Activated CD8-positive, alpha-beta T cell treated with anti-CD3 and anti-CD28 coated beads, Interleukin-2, amount 10 ng/mL, durations not matched to agents 7 days and 5 days (primary cell): ENCODE measurements at regions not wholly inside any gene's neighbourhood (a gene's known extent, or its start where the extent isn't known, plus 50 kb on each side); places are given as distances from the start of the nearest gene placed in this dataset.

Experiments used
- ATAC-seq: fragments of 150-1000 bp; cut with Tn5 transposase; one replicate; pipeline ENCODE4 v1.10.0; 2021; ENCODE audit warnings: moderate library complexity
- CTCF ChIA-PET: fragments of 350-600 bp; sonication (Branson Sonifier 250); formaldehyde crosslinking; loops from one replicate; lab custom pipeline; 2021; ENCODE audit warnings: antibody characterized with exemption; lab: Charles Lee
- POLR2A ChIA-PET: fragments of 350-600 bp; sonication (Branson Sonifier 250); formaldehyde crosslinking; loops from one replicate; lab custom pipeline; 2021; ENCODE audit warnings: antibody characterized with exemption; lab: Charles Lee
- DNase-seq: peaks from one replicate; pipeline ENCODE4 v3.0.0-alpha.2; 2020
- H3K27ac Mint-ChIP-seq: one replicate; pipeline ENCODE4 v1.8.0; 2021; ENCODE audit warnings: mild to moderate bottlenecking, mixed read lengths
- H3K27me3 Mint-ChIP-seq: one replicate; pipeline ENCODE4 v1.8.0; 2021; ENCODE audit warnings: low read depth, mixed read lengths
- H3K36me3 Mint-ChIP-seq: one replicate; pipeline ENCODE4 v1.8.0; 2021; ENCODE audit warnings: low read depth, mixed read lengths
- H3K4me1 Mint-ChIP-seq: one replicate; pipeline ENCODE4 v1.8.0; 2021; ENCODE audit warnings: low read depth, mixed read lengths
- H3K4me3 Mint-ChIP-seq: one replicate; pipeline ENCODE4 v1.8.0; 2021; ENCODE audit warnings: mild to moderate bottlenecking, mixed read lengths
- H3K9me3 Mint-ChIP-seq: one replicate; pipeline ENCODE4 v1.8.0; 2022; ENCODE audit warnings: mixed read lengths; ENCODE audit not compliant: insufficient read depth

DNA sequence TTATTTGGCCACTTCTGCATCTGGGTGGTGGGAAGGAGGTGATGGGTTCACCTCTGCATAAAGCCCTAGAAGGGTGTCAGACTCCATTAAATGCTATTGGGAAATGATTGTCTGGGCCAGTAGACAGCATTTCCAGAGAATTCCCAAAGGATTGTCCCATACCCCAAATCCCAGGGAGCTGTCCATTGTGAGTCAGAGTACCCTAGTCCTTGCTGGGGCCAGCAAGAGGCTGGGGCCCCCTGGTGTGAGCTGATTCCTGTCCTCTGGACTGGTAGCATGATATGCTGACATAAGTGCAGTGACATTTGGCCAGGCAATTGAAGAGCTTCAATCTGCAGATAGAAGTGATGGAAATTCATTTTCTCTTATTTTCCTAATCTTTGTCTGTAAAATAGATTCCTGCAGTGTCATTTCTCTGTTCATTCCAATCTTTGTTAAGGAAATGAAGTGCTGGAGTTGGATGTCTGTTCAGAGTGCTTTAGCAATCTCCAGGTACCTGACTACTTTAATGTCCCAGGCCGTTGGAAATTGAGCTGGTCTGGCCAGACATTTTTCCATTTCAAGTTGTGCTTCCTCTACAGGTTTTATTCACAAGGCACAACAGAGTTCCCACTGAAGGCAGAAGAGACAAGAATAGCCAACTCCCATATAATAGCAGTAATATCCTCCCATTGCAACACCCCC is 91.2 kb downstream of the RPLP1 start:
- Mint-ChIP-seq H3K27ac (no peak overlapping the region), H3K36me3 (no peaks in the 10 kb centered on the region), H3K9me3 (no peaks in the 10 kb centered on the region), H3K4me1 (no peaks in the 10 kb centered on the region), H3K4me3 (no peak overlapping the region), H3K27me3 (peaks cover 13% of the 10 kb centered on the region)
- ChIA-PET CTCF (no interaction called here), POLR2A (no interaction called here)
- ATAC-seq (no peak), DNase-seq (no peak)

DNA sequence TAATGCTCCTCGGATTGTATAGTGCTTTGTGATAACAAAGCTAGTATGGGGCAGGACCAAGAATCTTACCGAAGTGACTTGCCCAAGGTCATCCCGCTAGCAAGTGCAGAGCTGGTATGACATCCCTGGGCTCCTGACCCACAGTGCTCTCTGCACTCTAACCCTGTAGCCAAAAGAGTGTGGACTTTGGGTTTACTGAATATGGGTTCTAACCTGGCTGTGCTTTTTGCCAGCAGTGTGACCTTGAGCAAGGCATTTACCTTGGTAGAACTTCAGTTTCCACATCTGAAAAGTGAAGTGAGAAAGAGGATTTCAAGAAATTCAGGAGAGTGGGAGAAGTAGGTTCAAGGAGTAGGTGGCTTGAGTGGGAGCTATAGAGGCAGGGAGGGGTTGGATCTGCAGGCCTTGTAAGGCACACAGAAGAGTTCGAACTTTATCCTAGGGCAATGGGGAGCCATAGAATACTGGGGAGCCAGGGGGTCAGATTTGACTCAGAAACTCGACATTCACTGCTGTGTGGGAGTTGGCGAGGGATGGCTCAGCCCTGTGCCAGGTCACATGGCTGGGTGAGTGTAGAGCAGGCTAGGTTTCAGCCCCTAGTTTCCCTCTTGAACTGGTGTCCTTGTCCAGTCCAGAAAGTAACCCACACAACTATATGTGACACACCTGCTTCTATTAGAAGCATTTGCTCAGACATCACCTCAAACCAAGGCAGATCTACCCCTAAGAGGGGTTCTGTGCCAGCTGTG is 91.9 kb downstream of the RPLP1 start:
- Mint-ChIP-seq H3K4me1 (no peaks in the 10 kb centered on the region), H3K27me3 (peaks cover 15% of the 10 kb centered on the region), H3K9me3 (no peaks in the 10 kb centered on the region), H3K4me3 (no peak overlapping the region), H3K27ac (no peak overlapping the region), H3K36me3 (no peaks in the 10 kb centered on the region)
- ChIA-PET CTCF (no interaction called here), POLR2A (no interaction called here)
- DNase-seq (no peak), ATAC-seq (no peak)

DNA sequence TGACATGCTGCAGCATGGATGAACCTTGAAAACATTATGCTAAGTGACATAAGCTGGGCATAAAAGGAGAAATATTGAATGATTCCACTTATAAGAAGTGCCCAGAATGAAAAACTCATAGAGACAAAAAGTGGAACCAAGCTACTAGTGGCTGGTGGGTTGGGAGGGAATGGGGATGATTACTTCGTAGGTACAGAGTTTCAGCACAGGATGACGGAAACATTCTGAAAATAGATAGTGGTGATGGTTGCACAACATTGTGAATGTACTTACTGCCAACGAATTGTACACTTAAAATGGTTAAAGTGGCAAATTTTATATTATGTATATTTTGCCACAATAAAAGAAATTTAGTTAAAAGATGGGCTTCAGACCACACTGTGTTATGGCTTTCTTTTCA is 93.6 kb downstream of the RPLP1 start:
- Mint-ChIP-seq H3K4me3 (no peak overlapping the region), H3K27ac (no peak overlapping the region)
- CTCF ChIA-PET = no interaction called here

DNA sequence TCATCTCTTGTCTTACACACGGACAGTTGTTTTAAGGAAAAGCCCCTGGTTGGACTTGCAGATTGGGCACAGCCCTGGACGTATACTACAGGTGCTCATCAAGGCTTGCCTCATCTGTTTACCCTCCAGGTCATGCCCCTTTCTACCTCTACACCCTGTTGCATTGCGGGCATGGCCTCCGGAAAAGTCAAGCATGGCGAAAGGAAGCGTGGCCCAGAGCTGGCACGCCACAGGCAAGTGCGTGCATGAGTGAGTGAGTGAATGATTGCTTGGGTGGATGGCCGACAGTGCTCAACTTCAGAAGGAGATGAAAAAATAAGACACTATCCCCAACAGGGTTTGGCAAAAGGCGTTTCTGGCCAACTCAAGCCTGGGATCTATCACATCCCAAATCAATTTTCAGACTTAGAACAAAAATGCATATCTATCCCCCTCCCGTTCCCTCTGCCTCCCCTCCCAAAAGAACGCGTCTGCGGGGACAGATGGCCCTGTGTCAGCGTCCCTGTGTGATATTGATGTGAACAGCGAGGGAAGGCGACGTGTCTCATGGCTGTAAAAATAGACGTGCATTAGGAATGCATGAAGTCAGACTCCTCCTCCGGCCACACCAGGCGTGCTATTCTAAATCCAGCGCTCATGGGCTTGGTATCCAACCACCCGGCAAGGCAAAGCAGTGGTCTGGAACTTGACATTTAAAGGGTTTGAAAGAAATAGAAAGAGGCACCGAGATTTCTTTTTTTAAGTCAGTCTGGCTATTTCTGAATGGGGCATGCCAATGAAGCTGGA is 96.0 kb downstream of the RPLP1 start:
- H3K4me3 Mint-ChIP-seq = no peak overlapping the region
- ChIA-PET POLR2A (no interaction called here), CTCF (no interaction called here)
- no peak for ATAC-seq
- no peak for DNase-seq
- H3K27ac Mint-ChIP-seq = no peak overlapping the region
- H3K4me1 Mint-ChIP-seq = no peaks in the 10 kb centered on the region
- peaks cover 22% of the 10 kb centered on the region for H3K27me3 Mint-ChIP-seq
- H3K9me3 Mint-ChIP-seq = peaks cover 3% of the 10 kb centered on the region
- H3K36me3 Mint-ChIP-seq = peaks cover 3% of the 10 kb centered on the region

More for the DNA sequence above, 93.6 kb downstream of the RPLP1 start:
- H3K36me3 Mint-ChIP-seq = peaks cover 3% of the 10 kb centered on the region
- peaks cover 22% of the 10 kb centered on the region for H3K27me3 Mint-ChIP-seq
- DNase-seq (no peak), ATAC-seq (no peak)
- no peaks in the 10 kb centered on the region for H3K9me3 Mint-ChIP-seq
- H3K4me1 Mint-ChIP-seq = no peaks in the 10 kb centered on the region
- POLR2A ChIA-PET = no interaction called here

DNA sequence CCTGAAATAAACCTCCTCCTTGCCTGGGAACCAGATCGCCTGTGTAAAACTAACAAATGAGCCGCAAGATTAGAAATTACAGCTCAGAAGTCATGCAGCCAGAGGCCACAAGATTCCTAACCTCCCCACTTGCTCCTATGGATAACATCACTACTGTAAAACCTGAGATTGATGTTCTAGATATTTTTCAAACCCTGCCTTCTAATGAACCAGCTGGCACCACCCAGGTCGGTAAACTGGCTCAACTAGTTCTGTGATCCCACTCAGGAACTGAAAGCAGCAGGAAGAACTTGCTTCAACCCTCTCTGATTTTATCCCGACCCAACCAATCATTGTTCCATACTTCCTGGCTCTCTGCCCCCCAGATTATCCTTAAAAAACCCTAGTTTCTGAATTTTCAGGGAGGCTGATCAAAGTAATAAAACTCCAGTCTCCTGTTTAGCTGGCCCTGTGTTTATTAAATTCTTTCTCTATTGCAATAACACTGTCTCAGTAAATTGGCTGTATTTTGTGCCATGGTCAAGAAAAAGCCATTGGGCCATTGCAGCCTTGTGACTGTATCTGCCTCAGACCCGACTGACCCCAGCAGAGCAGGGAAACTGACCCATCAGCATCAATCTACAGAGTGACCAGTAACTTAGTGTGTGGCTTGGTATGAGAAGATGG is 98.9 kb downstream of the RPLP1 start:
- H3K27ac Mint-ChIP-seq = no peak overlapping the region
- peaks cover 17% of the 10 kb centered on the region for H3K27me3 Mint-ChIP-seq
- no peak for DNase-seq
- H3K36me3 Mint-ChIP-seq = peaks cover 3% of the 10 kb centered on the region
- no peaks in the 10 kb centered on the region for H3K4me1 Mint-ChIP-seq
- H3K4me3 Mint-ChIP-seq = no peak overlapping the region
- ChIA-PET CTCF (no interaction called here), POLR2A (no interaction called here)
- no peak for ATAC-seq
- H3K9me3 Mint-ChIP-seq = peaks cover 3% of the 10 kb centered on the region

DNA sequence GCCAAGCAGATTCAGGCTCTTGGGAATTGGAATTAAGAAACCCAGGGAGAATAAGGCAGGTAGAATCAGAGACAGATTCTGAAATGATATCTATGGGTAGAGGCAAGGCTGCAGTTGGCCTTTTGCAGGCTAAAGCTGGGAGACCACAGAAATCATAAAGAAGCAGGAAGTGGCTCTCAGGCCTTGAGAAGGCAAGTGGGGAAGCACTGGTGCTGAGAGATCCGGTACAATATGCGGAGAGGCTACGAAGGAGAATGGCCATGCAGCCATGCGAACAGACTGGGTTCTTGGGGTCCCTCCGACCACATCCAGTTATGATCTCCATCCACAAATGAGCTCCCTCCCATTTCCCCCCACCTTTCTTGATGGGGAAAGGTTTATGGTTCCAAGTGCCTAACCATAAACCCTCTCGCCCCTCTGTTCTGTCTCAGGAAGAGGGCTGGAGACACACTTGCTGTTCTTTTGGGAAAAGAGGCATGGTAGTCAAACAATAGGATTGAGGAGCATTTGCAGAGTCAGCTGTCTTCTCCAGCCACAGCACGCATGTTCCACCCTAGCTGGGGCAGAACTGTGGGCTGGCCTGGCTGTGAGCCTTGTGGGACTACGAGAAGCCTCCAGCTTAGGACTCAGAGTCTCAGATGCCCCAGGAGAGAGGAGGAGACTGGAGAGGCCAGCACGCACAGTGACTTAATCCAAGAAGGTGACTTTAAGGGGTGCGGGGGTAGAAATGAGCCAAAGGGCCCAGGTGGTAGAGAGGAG is 99.6 kb downstream of the RPLP1 start:
- no peaks in the 10 kb centered on the region for H3K4me1 Mint-ChIP-seq
- H3K4me3 Mint-ChIP-seq = no peak overlapping the region
- CTCF ChIA-PET = no interaction called here
- H3K27me3 Mint-ChIP-seq = peaks cover 17% of the 10 kb centered on the region
- no peak for DNase-seq
- POLR2A ChIA-PET = no interaction called here
- no peak for ATAC-seq
- H3K9me3 Mint-ChIP-seq = peaks cover 3% of the 10 kb centered on the region
- no peak overlapping the region for H3K27ac Mint-ChIP-seq
- H3K36me3 Mint-ChIP-seq = peaks cover 3% of the 10 kb centered on the region

DNA sequence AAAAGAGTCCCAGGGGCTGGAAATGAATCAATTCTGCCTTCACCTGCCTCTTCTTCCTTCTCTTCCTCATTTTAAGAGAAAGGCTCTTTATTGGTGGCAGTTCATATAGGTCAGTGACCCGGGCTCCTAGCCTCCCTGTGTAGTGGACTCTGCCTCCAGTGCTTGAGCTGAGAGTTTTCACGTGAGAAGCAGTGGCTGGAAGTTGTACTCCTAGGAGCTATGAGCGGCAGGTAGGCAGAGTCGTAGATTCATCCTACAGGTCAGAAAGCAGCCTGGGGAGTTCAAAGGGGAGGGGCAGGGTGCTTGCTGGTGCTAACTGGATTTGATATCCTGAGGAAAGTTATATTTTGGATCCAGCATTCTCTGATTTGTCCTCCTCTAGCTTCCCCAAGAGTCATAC is 101.1 kb downstream of the RPLP1 start:
- H3K9me3 Mint-ChIP-seq = peaks cover 3% of the 10 kb centered on the region
- no peak for ATAC-seq
- POLR2A ChIA-PET = no interaction called here
- H3K27me3 Mint-ChIP-seq = peaks cover 14% of the 10 kb centered on the region
- no peak for DNase-seq
- no peak overlapping the region for H3K27ac Mint-ChIP-seq
- CTCF ChIA-PET = no interaction called here
- no peak overlapping the region for H3K4me3 Mint-ChIP-seq
- peaks cover 3% of the 10 kb centered on the region for H3K36me3 Mint-ChIP-seq
- H3K4me1 Mint-ChIP-seq = no peaks in the 10 kb centered on the region

DNA sequence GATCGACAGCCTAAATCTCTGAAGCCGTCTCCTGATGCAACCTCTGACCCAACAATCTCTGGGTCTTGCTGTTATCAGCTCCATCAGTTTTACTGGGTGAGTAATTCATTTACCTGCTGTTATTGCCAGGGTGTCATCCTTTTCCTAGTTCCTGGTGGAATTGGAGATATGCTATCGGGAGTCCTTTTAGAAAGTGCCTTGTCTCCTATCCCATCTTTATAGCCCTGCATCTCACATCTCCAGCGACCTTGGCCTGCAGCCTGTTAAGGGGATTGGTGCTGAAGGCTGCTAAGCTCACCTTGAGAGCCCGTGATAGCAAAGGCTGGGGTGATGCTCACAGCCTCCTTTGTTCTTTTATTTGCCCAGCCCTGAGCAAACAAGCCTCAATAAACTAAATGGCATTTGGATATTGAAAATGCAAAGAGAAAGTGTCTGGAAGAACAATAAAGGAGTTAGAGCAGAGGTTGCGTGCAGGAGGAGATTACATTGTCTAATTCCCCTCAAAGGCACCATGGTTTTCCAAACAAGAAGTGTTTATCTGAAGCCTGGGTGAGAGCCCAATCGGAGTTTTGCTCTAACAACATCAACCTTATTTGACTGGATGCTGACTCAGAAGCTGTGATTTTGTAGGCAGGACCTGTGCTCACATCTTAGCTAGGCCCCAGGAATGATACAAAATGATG is 101.8 kb downstream of the RPLP1 start:
- ChIA-PET CTCF (no interaction called here), POLR2A (no interaction called here)
- Mint-ChIP-seq H3K27ac (no peak overlapping the region), H3K36me3 (peaks cover 3% of the 10 kb centered on the region), H3K4me3 (no peak overlapping the region), H3K4me1 (no peaks in the 10 kb centered on the region), H3K27me3 (peaks cover 10% of the 10 kb centered on the region), H3K9me3 (peaks cover 3% of the 10 kb centered on the region)
- no peak for DNase-seq
- no peak for ATAC-seq

DNA sequence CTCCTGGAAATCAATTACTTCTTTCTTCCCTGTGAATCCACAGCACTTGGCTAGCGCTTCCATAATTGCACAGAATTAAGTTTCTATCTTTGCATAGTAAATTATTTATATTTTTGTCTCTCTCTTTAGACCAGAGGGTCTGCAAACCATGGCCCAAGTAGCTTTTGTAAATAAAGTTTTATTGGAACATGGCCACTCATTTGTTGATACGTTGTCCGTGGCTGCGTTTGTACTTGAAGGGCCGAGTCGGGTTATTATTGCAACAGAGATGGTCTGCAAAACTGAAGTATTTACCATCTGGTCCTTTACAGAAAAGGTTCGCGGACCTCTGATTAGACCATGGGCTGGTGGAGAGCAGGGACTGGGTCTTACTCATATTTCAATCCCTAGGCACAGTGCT is 102.5 kb downstream of the RPLP1 start:
- ChIA-PET POLR2A (no interaction called here), CTCF (no interaction called here)
- DNase-seq (no peak), ATAC-seq (no peak)
- peaks cover 5% of the 10 kb centered on the region for H3K27me3 Mint-ChIP-seq
- no peak overlapping the region for H3K27ac Mint-ChIP-seq
- no peak overlapping the region for H3K4me3 Mint-ChIP-seq
- peaks cover 3% of the 10 kb centered on the region for H3K36me3 Mint-ChIP-seq
- no peaks in the 10 kb centered on the region for H3K4me1 Mint-ChIP-seq
- peaks cover 3% of the 10 kb centered on the region for H3K9me3 Mint-ChIP-seq

DNA sequence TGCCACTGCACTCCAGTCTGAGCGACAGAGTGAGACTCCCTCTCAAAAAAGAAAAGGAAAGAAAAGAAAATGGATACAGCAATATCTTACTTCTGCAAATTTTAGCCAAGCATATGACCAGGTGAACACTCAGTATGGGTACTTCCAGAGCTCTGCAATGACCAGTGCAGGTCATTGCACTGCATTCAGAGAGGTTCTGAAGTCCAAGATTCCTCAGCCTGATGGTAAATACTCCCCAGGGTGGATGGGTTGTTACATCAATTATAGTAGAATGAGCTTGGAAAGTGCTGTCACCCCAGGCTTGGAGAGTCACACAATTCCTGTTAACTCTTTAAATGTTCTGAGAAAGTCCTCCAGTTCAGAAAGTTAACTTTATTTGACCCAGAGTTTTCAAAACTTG is 103.7 kb downstream of the RPLP1 start:
- DNase-seq (no peak), ATAC-seq (no peak)
- Mint-ChIP-seq H3K4me1 (no peaks in the 10 kb centered on the region), H3K9me3 (peaks cover 3% of the 10 kb centered on the region), H3K27ac (no peak overlapping the region), H3K27me3 (peaks cover 6% of the 10 kb centered on the region), H3K4me3 (no peak overlapping the region), H3K36me3 (no peaks in the 10 kb centered on the region)
- ChIA-PET CTCF (interaction anchor here (1.0 kb wide), 1 partner anchor 911 kb away, joined by 3 read pairs; no protein-coding TSS in a partner anchor), POLR2A (no interaction called here)
